ENCODE measurements at regions not wholly inside any gene's neighbourhood (a gene's known extent, or its start where the extent isn't known, plus 50 kb on each side); places are given as distances from the start of the nearest gene placed in this dataset.
A peak's percentile ranks its signal among the peaks of the same experiment; 100 is the strongest.

GRCh38 chr20:60785785-60786184, 466.3 kb upstream of the CDH4 start:
- POLR2A ChIA-PET (ENCODE audit: partially characterized antibody): no interaction called here
- Histone ChIP-seq H2BK20ac (ENCODE audit: low read length) (0 out of 2 replicates have a peak overlapping the region, but pooled peaks have one; percentile 53), H3K36me3 (ENCODE audit: control insufficient read depth in 2 of 4, insufficient read depth in 4 of 4, low read length in 3 of 4) (no peaks in the 10 kb centered on the region), H4K91ac (replicated peaks; ENCODE audit: insufficient read length, low read length) (no peak overlapping the region), H3K27ac (ENCODE audit: low read depth, low read length) (no peak overlapping the region), H3K4me1 (replicated peaks in 1 of 4; ENCODE audit: control insufficient read depth in 3 of 4, insufficient read depth in 4 of 4, low read length in 3 of 4) (peaks cover 0 to 10% (median 0%) of the 10 kb centered on the region in 4 experiments; a peak in 4 of 7 replicates), H2BK120ac (replicated peaks; ENCODE audit: low read depth, low read length) (no peak overlapping the region), H2BK12ac (ENCODE audit: low read depth, low read length) (peak overlapping the region; percentile 71; the same call in 1 of the 2 replicates), H3K79me1 (ENCODE audit: low read depth, low read length) (no peaks in the 10 kb centered on the region), H3K56ac (replicated peaks; ENCODE audit: insufficient read length, low read depth, low read length) (no peak overlapping the region), H3K23ac (ENCODE audit: insufficient read length) (no peak overlapping the region), H3K79me2 (ENCODE audit: control insufficient read depth in 1 of 2, insufficient read depth in 2 of 2, low read length in 2 of 2) (no peaks in the 10 kb centered on the region), H2AFZ (ENCODE audit: low read length) (no peak overlapping the region), H3K4me2 (ENCODE audit: insufficient read depth in 1 of 2, low read depth in 2 of 2, low read length in 2 of 2) (no peak overlapping the region), H3K9me3 (ENCODE audit: insufficient read depth in 2 of 2, low read depth in 1 of 2, low read length in 1 of 2) (no peaks in the 10 kb centered on the region), H3K9ac (replicated peaks in 1 of 4; ENCODE audit: extremely low read depth in 1 of 4, low read depth in 3 of 4, low read length in 3 of 4) (no peak overlapping the region), H3K27me3 (replicated peaks in 1 of 4; ENCODE audit: control insufficient read depth in 3 of 4, extremely low read depth in 1 of 4, insufficient read depth in 3 of 4, low read length in 3 of 4) (no peaks in the 10 kb centered on the region; a peak in 1 of 7 replicates), H2AK5ac (ENCODE audit: low read depth, low read length) (no peak overlapping the region), H3K4ac (replicated peaks; ENCODE audit: insufficient read length, low read depth, low read length) (no peak overlapping the region), H3K23me2 (ENCODE audit: low read depth, low read length) (peaks cover 2% of the 10 kb centered on the region; the same call in 1 of the 2 replicates), H3K4me3 (ENCODE audit: extremely low read depth in 1 of 4, insufficient read depth in 2 of 4, low read depth in 3 of 4, low read length in 4 of 4) (no peak overlapping the region), H3K18ac (ENCODE audit: extremely low read depth, low read length) (0 out of 2 replicates have a peak overlapping the region, but pooled peaks have one; percentile 9), H2BK5ac (ENCODE audit: low read depth, low read length) (peak overlapping the region; percentile 18; the same call in 1 of the 2 replicates), H4K5ac (ENCODE audit: insufficient read length, low read depth, low read length) (no peak overlapping the region), H3K14ac (ENCODE audit: insufficient read length) (no peak overlapping the region), H2BK15ac (ENCODE audit: low read length) (no peak overlapping the region), H4K8ac (ENCODE audit: extremely low read depth, insufficient read depth, low read length) (no peak overlapping the region), H4K20me1 (replicated peaks in 1 of 2; ENCODE audit: control insufficient read depth in 1 of 2, insufficient read depth in 2 of 2, low read length in 2 of 2) (peaks cover 0 to 2% of the 10 kb centered on the region in 2 experiments)
- DNase-seq (ENCODE audit: low read depth in 1 of 2, low spot score in 2 of 2) (no peak), FAIRE-seq (no peak)
- WGBS, 2 experiments (ENCODE audit: extremely low coverage in 1 of 2, insufficient coverage in 1 of 2, insufficient read length in 1 of 2, insufficient replicate concordance in 2 of 2, low coverage in 1 of 2, low lambda C conversion rate in 2 of 2, missing lambda C conversion rate in 1 of 2): 91% methylated on average over 7 of the region's 7 CpGs; no CpG with 5 or more reads in 1 of the 2 experiments
- CTCF ChIA-PET (ENCODE audit: partially characterized antibody): no interaction called here
- TF ChIP-seq EP300 (IDR thresholded peaks at IDR 0.05; ENCODE audit: borderline replicate concordance in 1 of 2, low read depth in 2 of 2, low read length in 2 of 2): no peak
- TF ChIP-seq BCL11A (IDR thresholded peaks at IDR 0.05; ENCODE audit: low read depth in 2 of 2, low read length in 2 of 2): no peak
- TF ChIP-seq YY1 (IDR thresholded peaks at IDR 0.05; ENCODE audit: low read depth, low read length): no peak
- TF ChIP-seq CTBP2 (IDR thresholded peaks at IDR 0.05; ENCODE audit: borderline replicate concordance, insufficient read depth, insufficient read length, low read length): no peak
- no peak for TF ChIP-seq FOSL1 (IDR thresholded peaks at IDR 0.05; ENCODE audit: insufficient read depth, low read depth, low read length)
- TF ChIP-seq POU5F1 (IDR thresholded peaks at IDR 0.05; ENCODE audit: low read depth, low read length): no peak
- no peak for TF ChIP-seq SIRT6 (IDR thresholded peaks at IDR 0.05; ENCODE audit: low read length)
- no peak for TF ChIP-seq SIN3A (conservative IDR thresholded peaks at IDR 0.05 in 1 of 2, IDR thresholded peaks at IDR 0.05 in 1 of 2; ENCODE audit: low read depth in 1 of 2, low read length in 2 of 2)
- no peak for TF ChIP-seq MAFK (IDR thresholded peaks at IDR 0.05; ENCODE audit: low read depth, low read length)
- TF ChIP-seq E2F6 (IDR thresholded peaks at IDR 0.05): no peak
- TF ChIP-seq POLR2AphosphoS5 (IDR thresholded peaks at IDR 0.05; ENCODE audit: low read depth, low read length): no peak
- no peak for TF ChIP-seq JUND (IDR thresholded peaks at IDR 0.05; ENCODE audit: low read length)
- no peak for TF ChIP-seq BACH1 (IDR thresholded peaks at IDR 0.05; ENCODE audit: low read length)
- no peak for TF ChIP-seq SRF (IDR thresholded peaks at IDR 0.05; ENCODE audit: low read depth, low read length)

Measured in H1 (cell line).